ENCODE measurements at regions not wholly inside any gene's neighbourhood (a gene's known extent, or its start where the extent isn't known, plus 50 kb on each side); places are given as distances from the start of the nearest gene placed in this dataset.

GRCh38 chr7:86949052-86949778 is 110.2 kb downstream of the ELAPOR2 start (continued):
- no peak for TF ChIP-seq CTCF (IDR thresholded peaks at IDR 0.05 in 2 of 3, conservative IDR thresholded peaks at IDR 0.05 in 1 of 3; ENCODE audit: control insufficient read depth in 2 of 3, extremely low read depth in 1 of 3, insufficient read depth in 1 of 3, low read depth in 3 of 3, low read length in 3 of 3)
- TF ChIP-seq NFXL1 (IDR thresholded peaks at IDR 0.05; ENCODE audit: borderline replicate concordance) = no peak
- TF ChIP-seq NFYA (IDR thresholded peaks at IDR 0.05; ENCODE audit: borderline replicate concordance, low read depth, low read length) = no peak
- TF ChIP-seq CBFB (IDR thresholded peaks at IDR 0.05; ENCODE audit: low read depth) = no peak
- TF ChIP-seq EED (IDR thresholded peaks at IDR 0.05; ENCODE audit: low read depth) = no peak
- TF ChIP-seq ZNF687 (IDR thresholded peaks at IDR 0.05) = no peak
- 0 out of 2 replicates have a peak, but pooled peaks have one; percentile 50 for TF ChIP-seq CBX5 (IDR thresholded peaks at IDR 0.05; ENCODE audit: low read depth)
- no peak for TF ChIP-seq IRF3 (IDR thresholded peaks at IDR 0.05)
- TF ChIP-seq E2F8 (IDR thresholded peaks at IDR 0.05; ENCODE audit: low read depth, partially characterized antibody) = no peak
- peak; percentile 60 for TF ChIP-seq ATF2 (IDR thresholded peaks at IDR 0.05; ENCODE audit: low read length)
- TF ChIP-seq ZBTB11 (CRISPR knock-in tag; IDR thresholded peaks at IDR 0.05) = no peak
- TF ChIP-seq TARDBP (IDR thresholded peaks at IDR 0.05; ENCODE audit: borderline replicate concordance) = no peak
- no peak for TF ChIP-seq SMAD5 (IDR thresholded peaks at IDR 0.05; ENCODE audit: low read depth)
- TF ChIP-seq TBL1XR1 (IDR thresholded peaks at IDR 0.05; ENCODE audit: low read depth, low read length) = no peak
